Astrocyte of the spinal cord (primary cell): ENCODE measurements at regions not wholly inside any gene's neighbourhood (a gene's known extent, or its start where the extent isn't known, plus 50 kb on each side); places are given as distances from the start of the nearest gene placed in this dataset.
"Not testable (repeated sequence)": the region's sequence is repeated elsewhere in the genome, so short reads cannot be mapped to it uniquely, and the experiment has no call there.

Source experiments
- DNase-seq: peaks from one replicate; pipeline ENCODE4 v3.0.0; 2011; ENCODE audit warnings: low read depth, low spot score
- H3K4me3 ChIP-seq: 2 replicates; pipeline ENCODE4 v1.5.1; 2011; ENCODE audit warnings: low read depth, mild to moderate bottlenecking, low read length, moderate library complexity
- CTCF ChIP-seq: IDR thresholded peaks from 2 replicates; pipeline ENCODE4 v1.5.1; 2012; ENCODE audit warnings: low read depth, mild to moderate bottlenecking, low read length, inconsistent platforms
- in situ Hi-C: cut with HindIII; loops from 2 replicates; pipeline ENCODE4 v1.10.0; 2017; ENCODE audit warnings: low sequenced_read_pairs

- in situ Hi-C loops = no loop called here
- H3K4me3 ChIP-seq = no peak overlapping the region
- DNase-seq = no peak
- TF ChIP-seq CTCF = no peak
Observed at GRCh38 chr3:124636863-124637296, 93.4 kb upstream of the UMPS start.

- DNase-seq = no peak
- no peak for TF ChIP-seq CTCF
- in situ Hi-C loops = no loop called here
- no peak overlapping the region for H3K4me3 ChIP-seq
Observed at GRCh38 chr3:124639406-124640237, 90.6 kb upstream of the UMPS start.

GRCh38 chr3:124640635-124641306 is 89.5 kb upstream of the UMPS start:
- TF ChIP-seq CTCF = no peak
- no peak overlapping the region for H3K4me3 ChIP-seq
- in situ Hi-C loops = no loop called here
- no peak for DNase-seq

- no peak for TF ChIP-seq CTCF
- no peak overlapping the region for H3K4me3 ChIP-seq
- DNase-seq = no peak
- in situ Hi-C loops = no loop called here
Observed at GRCh38 chr3:124643453-124643852, 86.8 kb upstream of the UMPS start.

GRCh38 chr3:124646186-124646585 is 84.1 kb upstream of the UMPS start:
- H3K4me3 ChIP-seq, DNase-seq, in situ Hi-C loops: not testable (repeated sequence)

- H3K4me3 ChIP-seq = no peak overlapping the region
- DNase-seq = no peak
- TF ChIP-seq CTCF = no peak
- in situ Hi-C loops = no loop called here
Observed at GRCh38 chr3:124648551-124648950, 81.7 kb upstream of the UMPS start.

GRCh38 chr3:124650798-124651197 is 79.5 kb upstream of the UMPS start:
- in situ Hi-C loops = no loop called here
- TF ChIP-seq CTCF = no peak
- no peak for DNase-seq
- H3K4me3 ChIP-seq = no peak overlapping the region

GRCh38 chr3:124651416-124651815 is 78.8 kb upstream of the UMPS start:
- H3K4me3 ChIP-seq, in situ Hi-C loops, DNase-seq: not testable (repeated sequence)
